ENCODE measurements at regions not wholly inside any gene's neighbourhood (a gene's known extent, or its start where the extent isn't known, plus 50 kb on each side); places are given as distances from the start of the nearest gene placed in this dataset.

- no peak for DNase-seq (ENCODE audit: low spot score)
Observed at GRCh38 chr3:72375237-72376076, 472.8 kb downstream of the SHQ1 start.

- DNase-seq (ENCODE audit: low spot score), result no peak
Observed at GRCh38 chr3:72373139-72373538, 475.1 kb downstream of the SHQ1 start.

- no peak for DNase-seq (ENCODE audit: low spot score)
Observed at GRCh38 chr3:72372161-72372560, 476.1 kb downstream of the SHQ1 start.

GRCh38 chr3:72371431-72371830, 476.8 kb downstream of the SHQ1 start:
- DNase-seq (ENCODE audit: low spot score), result no peak

GRCh38 chr3:72370947-72371346, 477.3 kb downstream of the SHQ1 start:
- DNase-seq (ENCODE audit: low spot score), result no peak

GRCh38 chr3:72369681-72370080, 478.6 kb downstream of the SHQ1 start:
- DNase-seq (ENCODE audit: low spot score), result no peak

GRCh38 chr3:72368331-72368975, 479.8 kb downstream of the SHQ1 start:
- no peak for DNase-seq (ENCODE audit: low spot score)

GRCh38 chr3:72361990-72362389, 486.3 kb downstream of the SHQ1 start:
- DNase-seq (ENCODE audit: low spot score), result no peak

GRCh38 chr3:72359743-72360142, 488.5 kb downstream of the SHQ1 start:
- no peak for DNase-seq (ENCODE audit: low spot score)

GRCh38 chr3:72355168-72355567, 493.1 kb downstream of the SHQ1 start:
- no peak for DNase-seq (ENCODE audit: low spot score)

GRCh38 chr3:72354486-72354885, 493.8 kb downstream of the SHQ1 start:
- DNase-seq (ENCODE audit: low spot score), result no peak

GRCh38 chr3:72353236-72354128, 494.8 kb downstream of the SHQ1 start:
- DNase-seq (ENCODE audit: low spot score), result no peak

- no peak for DNase-seq (ENCODE audit: low spot score)
Observed at GRCh38 chr3:72352176-72352575, 496.1 kb downstream of the SHQ1 start.

GRCh38 chr3:72351536-72351935, 496.7 kb downstream of the SHQ1 start:
- DNase-seq (ENCODE audit: low spot score), result no peak

- no peak for DNase-seq (ENCODE audit: low spot score)
Observed at GRCh38 chr3:72350761-72351505, 497.3 kb downstream of the SHQ1 start.

GRCh38 chr3:72348357-72348756, 499.9 kb downstream of the SHQ1 start:
- no peak for DNase-seq (ENCODE audit: low spot score)

GRCh38 chr3:72347819-72348319, 500.4 kb downstream of the SHQ1 start:
- DNase-seq (ENCODE audit: low spot score), result peak; percentile 94

GRCh38 chr3:72346526-72346926, 501.7 kb downstream of the SHQ1 start:
- DNase-seq (ENCODE audit: low spot score), result peak; percentile 92

GRCh38 chr3:72345980-72346379, 502.3 kb downstream of the SHQ1 start:
- no peak for DNase-seq (ENCODE audit: low spot score)

- DNase-seq (ENCODE audit: low spot score), result peak; percentile 44
Observed at GRCh38 chr3:72345237-72345878, 502.9 kb downstream of the SHQ1 start.

- no peak for DNase-seq (ENCODE audit: low spot score)
Observed at GRCh38 chr3:72344647-72345046, 503.6 kb downstream of the SHQ1 start.

All from H4 (cell line).